ENCODE measurements at regions not wholly inside any gene's neighbourhood (a gene's known extent, or its start where the extent isn't known, plus 50 kb on each side); places are given as distances from the start of the nearest gene placed in this dataset.

DNA sequence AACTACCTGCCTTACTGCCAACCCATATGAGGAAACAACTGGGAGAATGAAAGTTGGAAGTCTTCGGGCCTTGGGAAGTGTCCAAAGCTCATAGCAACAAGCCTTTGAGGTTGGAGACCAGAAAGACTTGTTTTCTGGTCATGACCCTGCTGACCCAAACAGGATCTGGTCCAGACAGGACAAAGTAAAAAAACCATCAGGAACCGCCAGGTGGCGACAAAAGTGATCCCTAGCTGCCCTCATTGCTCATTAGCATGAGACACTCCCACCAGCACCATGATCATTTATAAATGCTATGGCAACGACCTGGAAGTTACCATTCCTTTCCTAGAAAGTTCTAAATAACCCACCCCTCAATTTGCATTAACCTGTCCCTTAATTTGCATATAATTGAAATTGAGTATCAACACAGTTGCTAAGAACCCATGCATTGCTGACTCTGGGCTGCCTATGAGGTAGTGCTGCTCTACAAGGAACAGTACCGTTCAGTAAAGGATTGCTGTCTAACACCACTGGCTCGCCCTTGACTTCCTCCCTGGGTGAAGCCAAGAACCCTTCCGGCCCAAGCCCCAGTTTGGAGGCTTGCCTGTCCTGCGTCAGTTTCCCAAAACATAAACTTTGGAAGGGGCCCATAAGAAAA lies 89.0 kb downstream of the URB2 start:
- TF ChIP-seq, protein P1, sequence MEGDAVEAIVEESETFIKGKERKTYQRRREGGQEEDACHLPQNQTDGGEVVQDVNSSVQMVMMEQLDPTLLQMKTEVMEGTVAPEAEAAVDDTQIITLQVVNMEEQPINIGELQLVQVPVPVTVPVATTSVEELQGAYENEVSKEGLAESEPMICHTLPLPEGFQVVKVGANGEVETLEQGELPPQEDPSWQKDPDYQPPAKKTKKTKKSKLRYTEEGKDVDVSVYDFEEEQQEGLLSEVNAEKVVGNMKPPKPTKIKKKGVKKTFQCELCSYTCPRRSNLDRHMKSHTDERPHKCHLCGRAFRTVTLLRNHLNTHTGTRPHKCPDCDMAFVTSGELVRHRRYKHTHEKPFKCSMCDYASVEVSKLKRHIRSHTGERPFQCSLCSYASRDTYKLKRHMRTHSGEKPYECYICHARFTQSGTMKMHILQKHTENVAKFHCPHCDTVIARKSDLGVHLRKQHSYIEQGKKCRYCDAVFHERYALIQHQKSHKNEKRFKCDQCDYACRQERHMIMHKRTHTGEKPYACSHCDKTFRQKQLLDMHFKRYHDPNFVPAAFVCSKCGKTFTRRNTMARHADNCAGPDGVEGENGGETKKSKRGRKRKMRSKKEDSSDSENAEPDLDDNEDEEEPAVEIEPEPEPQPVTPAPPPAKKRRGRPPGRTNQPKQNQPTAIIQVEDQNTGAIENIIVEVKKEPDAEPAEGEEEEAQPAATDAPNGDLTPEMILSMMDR (IDR thresholded peaks at IDR 0.05 in 4 of 5, conservative IDR thresholded peaks at IDR 0.05 in 1 of 5), result no peak
- no peak for TF ChIP-seq POLR2A (IDR thresholded peaks at IDR 0.05)
